Retinal pigment epithelial cell (primary cell): ENCODE measurements at regions not wholly inside any gene's neighbourhood (a gene's known extent, or its start where the extent isn't known, plus 50 kb on each side); places are given as distances from the start of the nearest gene placed in this dataset.

Source experiments
- DNase-seq: peaks from one replicate; pipeline ENCODE4 v3.0.0-alpha.2; 2010; ENCODE audit warnings: low read depth
- H3K4me3 ChIP-seq: 2 replicates; pipeline ENCODE4 v1.5.1; 2011; ENCODE audit warnings: mild to moderate bottlenecking, low read length, control low read depth, moderate library complexity
- CTCF ChIP-seq: conservative IDR thresholded peaks from 2 replicates; pipeline ENCODE4 v1.5.1; 2011; ENCODE audit warnings: low read depth, low read length, control low read depth, inconsistent platforms

GRCh38 chrX:23575281-23575680, 92.0 kb upstream of the PRDX4 start:
- DNase-seq, result no peak
- H3K4me3 ChIP-seq, result no peak overlapping the region
- TF ChIP-seq CTCF, result no peak

- H3K4me3 ChIP-seq, result no peak overlapping the region
- DNase-seq, result peak; percentile 2
- TF ChIP-seq CTCF, result no peak
Measured at GRCh38 chrX:23578079-23578478, 89.2 kb upstream of the PRDX4 start.

GRCh38 chrX:23589496-23589895, 77.8 kb upstream of the PRDX4 start:
- no peak overlapping the region for H3K4me3 ChIP-seq
- no peak for TF ChIP-seq CTCF
- no peak for DNase-seq

- no peak for TF ChIP-seq CTCF
- no peak overlapping the region for H3K4me3 ChIP-seq
- DNase-seq, result no peak
Measured at GRCh38 chrX:23592741-23593140, 74.6 kb upstream of the PRDX4 start.

- H3K4me3 ChIP-seq, result no peak overlapping the region
- no peak for DNase-seq
- TF ChIP-seq CTCF, result no peak
Measured at GRCh38 chrX:23598575-23598974, 68.7 kb upstream of the PRDX4 start.

- no peak for DNase-seq
- TF ChIP-seq CTCF, result no peak
- H3K4me3 ChIP-seq, result no peak overlapping the region
Measured at GRCh38 chrX:23603501-23603900, 63.8 kb upstream of the PRDX4 start.

- TF ChIP-seq CTCF, result no peak
- no peak overlapping the region for H3K4me3 ChIP-seq
- no peak for DNase-seq
Measured at GRCh38 chrX:23610495-23610894, 56.8 kb upstream of the PRDX4 start.
